ENCODE measurements at regions not wholly inside any gene's neighbourhood (a gene's known extent, or its start where the extent isn't known, plus 50 kb on each side); places are given as distances from the start of the nearest gene placed in this dataset.
A peak's percentile ranks its signal among the peaks of the same experiment; 100 is the strongest.

- H3K4me3 ChIP-seq (ENCODE audit: low read length), result no peak overlapping the region
- H3K27me3 ChIP-seq (ENCODE audit: control insufficient read depth, insufficient read depth, low read length), result no peaks in the 10 kb centered on the region
- H3K9ac ChIP-seq (ENCODE audit: low read depth, low read length), result no peak overlapping the region
- no peak overlapping the region for H3K4me2 ChIP-seq (ENCODE audit: low read length)
- no peaks in the 10 kb centered on the region for H3K36me3 ChIP-seq (ENCODE audit: insufficient read depth, low read length)
- H3K4me1 ChIP-seq (ENCODE audit: control insufficient read depth, insufficient read depth, low read length), result peaks cover 26% of the 10 kb centered on the region
- peaks cover 3% of the 10 kb centered on the region for H3K9me3 ChIP-seq (replicated peaks; ENCODE audit: low read length)
Measured at GRCh38 chr13:99065235-99066015, 87.6 kb upstream of the DOCK9 start.

GRCh38 chr13:99066219-99066618 is 88.4 kb upstream of the DOCK9 start:
- no peaks in the 10 kb centered on the region for H3K27me3 ChIP-seq (ENCODE audit: control insufficient read depth, insufficient read depth, low read length)
- H3K36me3 ChIP-seq (ENCODE audit: insufficient read depth, low read length), result no peaks in the 10 kb centered on the region
- H3K4me3 ChIP-seq (ENCODE audit: low read length), result no peak overlapping the region
- H3K9ac ChIP-seq (ENCODE audit: low read depth, low read length), result no peak overlapping the region
- H3K4me2 ChIP-seq (ENCODE audit: low read length), result no peak overlapping the region
- H3K4me1 ChIP-seq (ENCODE audit: control insufficient read depth, insufficient read depth, low read length), result peaks cover 26% of the 10 kb centered on the region
- H3K9me3 ChIP-seq (replicated peaks; ENCODE audit: low read length), result peaks cover 3% of the 10 kb centered on the region

GRCh38 chr13:99067159-99067985 is 89.5 kb upstream of the DOCK9 start:
- H3K9me3 ChIP-seq (replicated peaks; ENCODE audit: low read length), result peaks cover 3% of the 10 kb centered on the region
- no peaks in the 10 kb centered on the region for H3K36me3 ChIP-seq (ENCODE audit: insufficient read depth, low read length)
- H3K4me2 ChIP-seq (ENCODE audit: low read length), result peak overlapping the region; percentile 29
- no peaks in the 10 kb centered on the region for H3K27me3 ChIP-seq (ENCODE audit: control insufficient read depth, insufficient read depth, low read length)
- peaks cover 23% of the 10 kb centered on the region for H3K4me1 ChIP-seq (ENCODE audit: control insufficient read depth, insufficient read depth, low read length)
- no peak overlapping the region for H3K9ac ChIP-seq (ENCODE audit: low read depth, low read length)
- H3K4me3 ChIP-seq (ENCODE audit: low read length), result peak overlapping the region; percentile 12

- H3K9ac ChIP-seq (ENCODE audit: low read depth, low read length), result no peak overlapping the region
- peaks cover 11% of the 10 kb centered on the region for H3K4me1 ChIP-seq (ENCODE audit: control insufficient read depth, insufficient read depth, low read length)
- H3K4me3 ChIP-seq (ENCODE audit: low read length), result no peak overlapping the region
- no peaks in the 10 kb centered on the region for H3K27me3 ChIP-seq (ENCODE audit: control insufficient read depth, insufficient read depth, low read length)
- no peaks in the 10 kb centered on the region for H3K36me3 ChIP-seq (ENCODE audit: insufficient read depth, low read length)
- H3K9me3 ChIP-seq (replicated peaks; ENCODE audit: low read length), result peaks cover 3% of the 10 kb centered on the region
- no peak overlapping the region for H3K4me2 ChIP-seq (ENCODE audit: low read length)
Measured at GRCh38 chr13:99071211-99071610, 93.3 kb upstream of the DOCK9 start.

GRCh38 chr13:99071666-99072065 is 93.8 kb upstream of the DOCK9 start:
- Histone ChIP-seq H3K36me3 (ENCODE audit: insufficient read depth, low read length) (no peaks in the 10 kb centered on the region), H3K4me3 (ENCODE audit: low read length) (no peak overlapping the region), H3K9ac (ENCODE audit: low read depth, low read length) (no peak overlapping the region), H3K27me3 (ENCODE audit: control insufficient read depth, insufficient read depth, low read length) (no peaks in the 10 kb centered on the region), H3K4me1 (ENCODE audit: control insufficient read depth, insufficient read depth, low read length) (peaks cover 11% of the 10 kb centered on the region), H3K9me3 (replicated peaks; ENCODE audit: low read length) (peaks cover 3% of the 10 kb centered on the region), H3K4me2 (ENCODE audit: low read length) (no peak overlapping the region)

GRCh38 chr13:99072356-99072755 is 94.5 kb upstream of the DOCK9 start:
- Histone ChIP-seq H3K4me3 (ENCODE audit: low read length) (no peak overlapping the region), H3K9me3 (replicated peaks; ENCODE audit: low read length) (no peaks in the 10 kb centered on the region), H3K9ac (ENCODE audit: low read depth, low read length) (no peak overlapping the region), H3K4me2 (ENCODE audit: low read length) (no peak overlapping the region), H3K27me3 (ENCODE audit: control insufficient read depth, insufficient read depth, low read length) (no peaks in the 10 kb centered on the region), H3K36me3 (ENCODE audit: insufficient read depth, low read length) (no peaks in the 10 kb centered on the region), H3K4me1 (ENCODE audit: control insufficient read depth, insufficient read depth, low read length) (peaks cover 9% of the 10 kb centered on the region)

- no peaks in the 10 kb centered on the region for H3K36me3 ChIP-seq (ENCODE audit: insufficient read depth, low read length)
Measured at GRCh38 chr13:99072941-99073340, 95.1 kb upstream of the DOCK9 start.

GRCh38 chr13:99074693-99075092 is 96.8 kb upstream of the DOCK9 start:
- Histone ChIP-seq H3K4me1 (ENCODE audit: control insufficient read depth, insufficient read depth, low read length) (no peaks in the 10 kb centered on the region), H3K9me3 (replicated peaks; ENCODE audit: low read length) (no peaks in the 10 kb centered on the region), H3K27me3 (ENCODE audit: control insufficient read depth, insufficient read depth, low read length) (no peaks in the 10 kb centered on the region), H3K9ac (ENCODE audit: low read depth, low read length) (no peak overlapping the region), H3K36me3 (ENCODE audit: insufficient read depth, low read length) (no peaks in the 10 kb centered on the region), H3K4me3 (ENCODE audit: low read length) (no peak overlapping the region), H3K4me2 (ENCODE audit: low read length) (no peak overlapping the region)

More at GRCh38 chr13:99072941-99073340, 95.1 kb upstream of the DOCK9 start:
- H3K9ac ChIP-seq (ENCODE audit: low read depth, low read length), result no peak overlapping the region
- no peak overlapping the region for H3K4me2 ChIP-seq (ENCODE audit: low read length)
- H3K4me1 ChIP-seq (ENCODE audit: control insufficient read depth, insufficient read depth, low read length), result peaks cover 4% of the 10 kb centered on the region
- H3K9me3 ChIP-seq (replicated peaks; ENCODE audit: low read length), result no peaks in the 10 kb centered on the region
- no peaks in the 10 kb centered on the region for H3K27me3 ChIP-seq (ENCODE audit: control insufficient read depth, insufficient read depth, low read length)
- no peak overlapping the region for H3K4me3 ChIP-seq (ENCODE audit: low read length)

- no peaks in the 10 kb centered on the region for H3K36me3 ChIP-seq (ENCODE audit: insufficient read depth, low read length)
- no peaks in the 10 kb centered on the region for H3K9me3 ChIP-seq (replicated peaks; ENCODE audit: low read length)
- no peaks in the 10 kb centered on the region for H3K4me1 ChIP-seq (ENCODE audit: control insufficient read depth, insufficient read depth, low read length)
- no peak overlapping the region for H3K4me2 ChIP-seq (ENCODE audit: low read length)
- H3K4me3 ChIP-seq (ENCODE audit: low read length), result no peak overlapping the region
- no peaks in the 10 kb centered on the region for H3K27me3 ChIP-seq (ENCODE audit: control insufficient read depth, insufficient read depth, low read length)
- no peak overlapping the region for H3K9ac ChIP-seq (ENCODE audit: low read depth, low read length)
Measured at GRCh38 chr13:99075268-99076191, 97.7 kb upstream of the DOCK9 start.

GRCh38 chr13:99078017-99078771 is 100.3 kb upstream of the DOCK9 start:
- Histone ChIP-seq H3K9ac (ENCODE audit: low read depth, low read length) (no peak overlapping the region), H3K4me1 (ENCODE audit: control insufficient read depth, insufficient read depth, low read length) (no peaks in the 10 kb centered on the region), H3K27me3 (ENCODE audit: control insufficient read depth, insufficient read depth, low read length) (no peaks in the 10 kb centered on the region), H3K4me2 (ENCODE audit: low read length) (no peak overlapping the region), H3K9me3 (replicated peaks; ENCODE audit: low read length) (no peaks in the 10 kb centered on the region), H3K36me3 (ENCODE audit: insufficient read depth, low read length) (no peaks in the 10 kb centered on the region), H3K4me3 (ENCODE audit: low read length) (no peak overlapping the region)

Data from skeletal muscle satellite cell (primary cell).